ENCODE measurements at regions not wholly inside any gene's neighbourhood (a gene's known extent, or its start where the extent isn't known, plus 50 kb on each side); places are given as distances from the start of the nearest gene placed in this dataset.

DNA sequence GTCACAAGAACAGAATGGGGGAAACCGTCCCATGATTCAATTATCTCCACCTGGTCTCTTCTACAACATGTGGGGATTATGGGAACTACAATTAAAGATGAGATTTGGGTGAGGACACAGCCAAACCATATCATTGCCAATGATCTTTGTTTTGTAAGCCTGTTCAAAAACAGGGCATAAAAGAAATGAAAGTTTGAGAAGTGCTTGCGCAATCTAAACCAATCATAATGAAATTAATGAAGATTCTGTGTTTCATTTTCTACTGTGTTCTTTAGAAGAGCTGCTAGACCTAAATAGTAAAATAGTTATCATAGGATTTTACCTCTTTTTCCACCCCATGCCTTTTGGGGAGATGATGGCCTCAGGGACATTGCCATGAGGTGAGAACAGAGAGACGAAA, 761.3 kb downstream of the HDGFL1 start:
- Mint-ChIP-seq H3K36me3 (ENCODE audit: low read depth) (no peaks in the 10 kb centered on the region), H3K9me3 (no peaks in the 10 kb centered on the region), H3K4me1 (peaks cover 5% of the 10 kb centered on the region), H3K27me3 (ENCODE audit: low read depth, poor library complexity) (no peaks in the 10 kb centered on the region), H3K27ac (no peak overlapping the region), H3K4me3 (no peak overlapping the region)
- TF ChIP-seq CTCF (IDR thresholded peaks at IDR 0.05) = no peak
- DNase-seq = no peak

DNA sequence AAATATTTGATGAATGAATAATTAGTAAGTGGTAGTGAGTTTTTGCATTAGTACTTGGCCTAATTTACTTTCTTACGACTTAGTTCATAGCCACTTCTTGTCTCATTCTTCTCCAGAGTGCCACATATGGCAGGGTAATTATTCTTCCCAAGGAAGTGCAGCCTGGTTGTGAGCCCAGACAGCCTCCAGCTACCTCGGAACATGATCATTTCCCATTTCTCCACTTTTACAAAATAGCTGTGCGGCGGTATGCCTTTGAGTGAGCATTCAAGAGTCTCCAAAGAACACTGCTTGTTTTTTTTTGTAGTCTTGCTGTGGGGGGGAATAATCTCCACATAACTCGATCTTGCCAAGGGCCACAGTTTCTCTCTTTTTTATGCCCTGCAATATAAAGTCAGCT, 765.0 kb downstream of the HDGFL1 start:
- DNase-seq = no peak
- Mint-ChIP-seq H3K27ac (no peak overlapping the region), H3K4me3 (no peak overlapping the region), H3K4me1 (peaks cover 5% of the 10 kb centered on the region), H3K9me3 (no peaks in the 10 kb centered on the region), H3K27me3 (ENCODE audit: low read depth, poor library complexity) (peaks cover 2% of the 10 kb centered on the region), H3K36me3 (ENCODE audit: low read depth) (no peaks in the 10 kb centered on the region)
- no peak for TF ChIP-seq CTCF (IDR thresholded peaks at IDR 0.05)

GRCh38 chr6:23335894-23336293, 766.5 kb downstream of the HDGFL1 start:
- peaks cover 5% of the 10 kb centered on the region for H3K4me1 Mint-ChIP-seq
- H3K9me3 Mint-ChIP-seq = no peaks in the 10 kb centered on the region
- DNase-seq = no peak
- no peak for TF ChIP-seq CTCF (IDR thresholded peaks at IDR 0.05)
- H3K27ac Mint-ChIP-seq = no peak overlapping the region
- H3K36me3 Mint-ChIP-seq (ENCODE audit: low read depth) = no peaks in the 10 kb centered on the region
- peaks cover 2% of the 10 kb centered on the region for H3K27me3 Mint-ChIP-seq (ENCODE audit: low read depth, poor library complexity)
- H3K4me3 Mint-ChIP-seq = no peak overlapping the region

- DNase-seq = no peak
- H3K9me3 Mint-ChIP-seq = peaks cover 10% of the 10 kb centered on the region
- no peaks in the 10 kb centered on the region for H3K36me3 Mint-ChIP-seq (ENCODE audit: low read depth)
- no peak for TF ChIP-seq CTCF (IDR thresholded peaks at IDR 0.05)
- peaks cover 5% of the 10 kb centered on the region for H3K4me1 Mint-ChIP-seq
- no peak overlapping the region for H3K27ac Mint-ChIP-seq
- H3K4me3 Mint-ChIP-seq = no peak overlapping the region
- peaks cover 8% of the 10 kb centered on the region for H3K27me3 Mint-ChIP-seq (ENCODE audit: low read depth, poor library complexity)
Observed at GRCh38 chr6:23339268-23339667, 769.9 kb downstream of the HDGFL1 start.

- no peak for TF ChIP-seq CTCF (IDR thresholded peaks at IDR 0.05)
- no peak for DNase-seq
- no peaks in the 10 kb centered on the region for H3K4me1 Mint-ChIP-seq
- no peak overlapping the region for H3K27ac Mint-ChIP-seq
- H3K9me3 Mint-ChIP-seq = peaks cover 10% of the 10 kb centered on the region
- H3K36me3 Mint-ChIP-seq (ENCODE audit: low read depth) = no peaks in the 10 kb centered on the region
- peaks cover 12% of the 10 kb centered on the region for H3K27me3 Mint-ChIP-seq (ENCODE audit: low read depth, poor library complexity)
- H3K4me3 Mint-ChIP-seq = no peak overlapping the region
Observed at GRCh38 chr6:23340271-23340670, 770.9 kb downstream of the HDGFL1 start.

DNA sequence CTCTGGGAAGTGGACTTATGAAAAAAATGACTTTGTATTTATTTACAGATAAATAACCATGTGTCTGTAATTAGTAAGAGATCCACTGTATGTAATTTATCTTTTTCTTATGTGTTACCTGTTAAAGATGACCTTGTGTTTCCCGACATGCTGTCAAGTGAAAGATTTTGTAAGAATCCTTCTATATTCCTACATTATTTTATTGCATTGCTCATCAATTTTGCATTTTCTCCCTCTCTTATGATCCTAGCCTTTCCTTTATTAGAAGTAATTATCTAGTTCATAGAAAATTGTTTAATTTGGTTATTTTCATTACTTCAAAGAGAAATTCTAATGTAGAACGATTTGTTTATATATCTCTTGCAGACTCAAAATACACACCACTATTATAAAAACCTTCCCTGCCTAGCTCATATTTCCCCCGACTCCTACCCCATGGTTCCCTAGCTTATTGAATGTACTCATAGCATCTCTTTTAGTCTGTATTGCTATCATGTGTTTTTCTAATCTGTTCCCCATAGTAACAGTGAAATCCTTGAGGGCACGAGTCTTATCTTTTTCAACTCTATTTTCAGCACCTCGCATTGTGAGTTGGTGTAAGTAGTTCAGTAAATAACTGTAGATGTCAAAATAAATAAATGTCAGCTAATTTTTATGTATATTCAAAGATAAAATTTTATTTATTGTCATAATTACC, 774.4 kb downstream of the HDGFL1 start:
- H3K4me3 Mint-ChIP-seq = no peak overlapping the region
- no peaks in the 10 kb centered on the region for H3K4me1 Mint-ChIP-seq
- DNase-seq = no peak
- no peaks in the 10 kb centered on the region for H3K36me3 Mint-ChIP-seq (ENCODE audit: low read depth)
- no peak overlapping the region for H3K27ac Mint-ChIP-seq
- TF ChIP-seq CTCF (IDR thresholded peaks at IDR 0.05) = no peak
- H3K9me3 Mint-ChIP-seq = peaks cover 10% of the 10 kb centered on the region
- peaks cover 10% of the 10 kb centered on the region for H3K27me3 Mint-ChIP-seq (ENCODE audit: low read depth, poor library complexity)

Data from nephron progenitor cell (in vitro differentiated cells).